Breast epithelium (tissue), 4 donors: ENCODE measurements at regions not wholly inside any gene's neighbourhood (a gene's known extent, or its start where the extent isn't known, plus 50 kb on each side); places are given as distances from the start of the nearest gene placed in this dataset.

ENCODE experiments used
- DNase-seq, 2 donors: peaks; one replicate each; pipeline ENCODE4 v3.0.0-alpha.2; 2019; ENCODE audit warnings: low spot score in 2 of 2
- H3K27ac ChIP-seq, 2 donors: fragments of 200-600 bp; sonication (generic) in 1 of 2; one replicate each; pipeline ENCODE4 v1.5.1; 2016 to 2019; ENCODE audit warnings: mild to moderate bottlenecking in 1 of 2
- H3K27me3 ChIP-seq, 2 donors: fragments of 200-600 bp; sonication (generic) in 1 of 2; one replicate each; pipeline versions ENCODE4 v1.5.1 to v1.6.0; 2017 to 2019; ENCODE audit warnings: control low read depth in 1 of 2, mild to moderate bottlenecking in 1 of 2
- H3K36me3 ChIP-seq: fragments of 200-600 bp; one replicate; pipeline ENCODE4 v1.5.1; 2019
- H3K4me1 ChIP-seq, 2 donors: fragments of 200-600 bp; sonication (generic); one replicate each; pipeline ENCODE4 v1.5.1; 2016 to 2019; ENCODE audit warnings: control low read depth in 1 of 2
- H3K4me3 ChIP-seq, 3 donors: fragments of 200-600 bp; sonication (generic); 1 replicate in 2 of 3; 2 replicates in 1 of 3; pipeline ENCODE4 v1.5.1; 2016 to 2019; ENCODE audit warnings: mild to moderate bottlenecking in 3 of 3, moderate library complexity in 2 of 3
- H3K9me3 ChIP-seq, 2 donors: fragments of 200-600 bp; sonication (generic) in 1 of 2; one replicate each; pipeline ENCODE4 v1.5.1; 2016 to 2019; ENCODE audit warnings: control low read depth in 1 of 2
- CTCF ChIP-seq, 3 donors: fragments of 450-650 bp; IDR thresholded peaks; one replicate each; pipeline ENCODE4 v1.5.1; 2016 to 2017; ENCODE audit warnings: antibody characterized with exemption in 3 of 3, mild to moderate bottlenecking in 3 of 3, moderate library complexity in 3 of 3
- POLR2A ChIP-seq: fragments of 450-650 bp; IDR thresholded peaks from one replicate; pipeline ENCODE4 v1.6.1; 2016; ENCODE audit warnings: antibody characterized with exemption, mild to moderate bottlenecking, moderate library complexity
- POLR2AphosphoS5 ChIP-seq, 3 donors: sonication (generic); formaldehyde crosslinking; IDR thresholded peaks; one replicate each; pipeline ENCODE4 v1.6.1; 2017; ENCODE audit warnings: antibody characterized with exemption in 3 of 3
- intact Hi-C: fragments of 100-400 bp; cut with DNase I; formaldehyde crosslinking; loops from one replicate; pipeline ENCODE4 v1.15.1; 2023; ENCODE audit warnings: low total_unique reads

DNA sequence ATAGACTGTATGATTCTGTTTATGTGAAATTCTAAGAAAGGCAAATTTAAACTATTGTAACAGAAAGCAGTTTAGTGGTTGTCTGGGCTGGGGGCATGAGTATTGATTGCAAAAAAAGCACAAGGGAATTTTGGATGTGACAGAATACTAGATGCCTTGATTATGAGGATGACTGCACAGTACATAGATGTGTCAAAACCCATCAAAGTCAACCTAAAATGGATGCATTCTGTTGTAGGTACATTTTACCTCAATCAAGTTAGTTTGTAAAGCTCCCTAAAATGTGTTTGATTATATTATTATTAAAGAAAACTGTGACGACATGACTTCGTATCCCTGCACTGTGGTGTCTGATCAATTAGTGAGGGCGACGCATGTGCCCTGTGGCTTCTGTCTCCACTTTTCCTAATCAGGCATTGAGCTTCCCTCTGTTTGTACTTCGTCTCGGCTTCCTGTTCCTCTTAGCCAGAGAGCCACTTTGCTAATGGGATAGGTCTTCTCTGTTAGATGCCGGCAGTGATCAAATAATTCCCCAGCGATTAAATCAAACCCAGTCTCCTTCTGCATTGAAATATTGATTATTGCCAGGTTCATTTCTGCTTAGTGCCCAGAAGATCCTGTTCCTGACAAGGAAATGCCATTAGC lies 118.3 kb upstream of the GGTLC1 start:
- Histone ChIP-seq H3K36me3 (no peaks in the 10 kb centered on the region), H3K4me1 (no peaks in the 10 kb centered on the region), H3K27me3 (peaks cover 0 to 3% of the 10 kb centered on the region in 2 donors), H3K4me3 (no peak overlapping the region), H3K27ac (no peak overlapping the region), H3K9me3 (no peaks in the 10 kb centered on the region)
- TF ChIP-seq POLR2A (no peak), POLR2AphosphoS5 (IDR thresholded peaks at IDR 0.05) (no peak), CTCF (IDR thresholded peaks at IDR 0.05) (no peak)
- no peak for DNase-seq
- intact Hi-C loops, result no loop called here

DNA sequence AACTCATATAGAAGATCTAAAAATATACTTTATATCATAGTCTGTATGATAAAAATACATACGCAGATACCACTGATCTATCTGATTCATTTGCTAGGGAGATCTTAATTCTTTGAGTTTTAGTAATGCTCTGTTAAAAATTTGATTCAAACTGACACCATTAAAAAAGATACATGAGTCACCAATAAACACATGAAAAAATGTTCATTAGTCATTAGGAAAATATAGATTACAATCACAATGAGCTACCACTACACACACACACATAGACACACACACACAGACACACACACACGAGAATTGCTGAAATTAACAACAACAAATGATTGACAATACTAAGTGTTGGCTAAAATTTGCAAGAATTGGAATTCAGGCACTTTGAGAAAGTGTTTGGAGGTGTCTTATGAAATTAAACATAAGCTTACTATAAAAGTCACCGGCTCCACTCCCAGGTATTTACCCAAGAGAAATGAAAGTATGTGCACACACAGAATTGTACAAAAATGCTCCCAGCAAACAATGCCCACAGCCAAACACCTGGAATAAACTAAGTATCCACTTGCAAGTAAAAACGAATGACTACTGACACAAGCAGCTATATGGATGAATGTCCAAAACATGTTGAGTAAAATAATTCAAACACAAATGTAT lies 117.7 kb upstream of the GGTLC1 start:
- H3K27me3 ChIP-seq, result peaks cover 0 to 3% of the 10 kb centered on the region in 2 donors
- H3K4me1 ChIP-seq, result no peaks in the 10 kb centered on the region
- H3K4me3 ChIP-seq, result no peak overlapping the region
- H3K9me3 ChIP-seq, result no peaks in the 10 kb centered on the region
- no peak overlapping the region for H3K27ac ChIP-seq
- no peaks in the 10 kb centered on the region for H3K36me3 ChIP-seq
- intact Hi-C loops, result no loop called here
- TF ChIP-seq CTCF (IDR thresholded peaks at IDR 0.05) (no peak), POLR2A (no peak), POLR2AphosphoS5 (IDR thresholded peaks at IDR 0.05) (no peak)
- DNase-seq, result no peak

DNA sequence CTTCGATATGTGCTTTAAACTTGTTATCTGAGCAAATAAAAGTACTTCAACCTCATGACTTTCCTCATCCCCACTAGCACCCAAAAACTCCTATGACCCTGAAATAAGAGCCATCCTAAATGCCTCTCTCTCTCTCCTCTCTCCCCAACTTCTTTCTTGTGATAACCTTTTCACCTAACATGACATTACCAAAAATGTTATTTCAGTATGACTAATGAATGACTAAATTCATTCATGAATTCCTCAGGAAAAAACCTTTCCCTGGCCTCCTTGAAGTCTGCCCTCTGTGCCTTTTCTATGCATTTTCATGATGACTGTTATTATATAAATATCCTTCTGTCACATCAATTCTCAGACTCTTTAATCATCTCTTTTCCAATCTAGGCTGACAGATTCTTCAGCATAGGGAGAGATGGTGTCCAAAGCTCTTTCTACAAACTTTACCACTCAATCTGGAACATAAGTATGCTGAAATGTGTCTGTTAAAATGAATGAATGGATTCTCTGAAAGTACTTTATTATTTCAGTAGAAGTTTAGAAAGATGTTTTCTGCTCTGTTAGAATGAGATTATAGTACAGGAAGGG lies 114.3 kb upstream of the GGTLC1 start:
- intact Hi-C loops, result no loop called here
- Histone ChIP-seq H3K27me3 (no peaks in the 10 kb centered on the region), H3K4me1 (no peaks in the 10 kb centered on the region), H3K36me3 (no peaks in the 10 kb centered on the region), H3K4me3 (no peak overlapping the region), H3K9me3 (no peaks in the 10 kb centered on the region), H3K27ac (no peak overlapping the region)
- TF ChIP-seq POLR2A, result no peak
- TF ChIP-seq CTCF (IDR thresholded peaks at IDR 0.05), result no peak
- TF ChIP-seq POLR2AphosphoS5 (IDR thresholded peaks at IDR 0.05), result no peak
- no peak for DNase-seq

- Histone ChIP-seq H3K27me3 (no peaks in the 10 kb centered on the region), H3K4me3 (no peak overlapping the region), H3K27ac (no peak overlapping the region), H3K4me1 (no peaks in the 10 kb centered on the region), H3K36me3 (no peaks in the 10 kb centered on the region), H3K9me3 (no peaks in the 10 kb centered on the region)
- intact Hi-C loops, result no loop called here
- no peak for DNase-seq
- TF ChIP-seq POLR2AphosphoS5 (IDR thresholded peaks at IDR 0.05), result no peak
- no peak for TF ChIP-seq POLR2A
Measured at GRCh38 chr20:24102290-24102689, 113.7 kb upstream of the GGTLC1 start.

- intact Hi-C loops, result no loop called here
- Histone ChIP-seq H3K27me3 (no peaks in the 10 kb centered on the region), H3K27ac (no peak overlapping the region)
Measured at GRCh38 chr20:24100370-24101011, 111.9 kb upstream of the GGTLC1 start.

More at GRCh38 chr20:24100370-24101011, 111.9 kb upstream of the GGTLC1 start:
- Histone ChIP-seq H3K9me3 (no peaks in the 10 kb centered on the region), H3K36me3 (no peaks in the 10 kb centered on the region), H3K4me3 (no peak overlapping the region), H3K4me1 (no peaks in the 10 kb centered on the region)
- DNase-seq, result no peak
- peak in 1 of 3 donors; percentile 28 for TF ChIP-seq CTCF (IDR thresholded peaks at IDR 0.05)
- TF ChIP-seq POLR2A, result no peak
- TF ChIP-seq POLR2AphosphoS5 (IDR thresholded peaks at IDR 0.05), result no peak
